GM15510 (cell line): ENCODE measurements at regions not wholly inside any gene's neighbourhood (a gene's known extent, or its start where the extent isn't known, plus 50 kb on each side); places are given as distances from the start of the nearest gene placed in this dataset.

Source experiments
- POLR2A ChIP-seq: IDR thresholded peaks from 3 replicates; pipeline ENCODE4 v1.6.1; 2011; ENCODE audit warnings: borderline replicate concordance; ENCODE audit not compliant: insufficient read length; ENCODE audit errors: extremely low read depth

DNA sequence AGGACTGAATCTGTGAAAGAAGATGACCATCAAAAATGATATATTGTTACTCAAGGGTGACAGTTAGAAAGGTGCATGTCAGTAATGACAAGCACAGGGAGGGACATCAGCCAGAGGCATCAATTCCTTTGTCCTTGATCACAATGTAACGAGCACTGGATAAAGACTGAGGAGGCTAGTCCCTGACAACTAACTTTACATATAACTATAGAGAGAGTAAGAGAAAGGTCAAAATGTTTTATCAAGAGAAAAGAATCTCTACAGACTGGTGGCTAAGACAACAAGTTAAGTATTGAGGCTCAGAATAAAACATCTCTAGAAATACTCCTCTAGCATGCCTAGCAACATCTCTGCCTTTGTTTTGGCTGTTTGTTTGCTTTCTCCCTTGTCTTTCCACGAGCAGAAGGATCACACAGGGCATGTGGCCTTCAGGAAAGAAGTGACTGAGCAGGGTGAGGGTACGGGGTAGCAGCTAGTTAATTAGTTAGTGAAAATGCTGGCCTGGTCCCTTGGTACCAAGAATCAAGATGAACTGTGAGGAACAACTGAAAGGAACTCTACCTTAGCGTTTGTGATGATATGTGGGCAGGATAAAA, 724.1 kb upstream of the MEF2C start:
- TF ChIP-seq POLR2A, result no peak

DNA sequence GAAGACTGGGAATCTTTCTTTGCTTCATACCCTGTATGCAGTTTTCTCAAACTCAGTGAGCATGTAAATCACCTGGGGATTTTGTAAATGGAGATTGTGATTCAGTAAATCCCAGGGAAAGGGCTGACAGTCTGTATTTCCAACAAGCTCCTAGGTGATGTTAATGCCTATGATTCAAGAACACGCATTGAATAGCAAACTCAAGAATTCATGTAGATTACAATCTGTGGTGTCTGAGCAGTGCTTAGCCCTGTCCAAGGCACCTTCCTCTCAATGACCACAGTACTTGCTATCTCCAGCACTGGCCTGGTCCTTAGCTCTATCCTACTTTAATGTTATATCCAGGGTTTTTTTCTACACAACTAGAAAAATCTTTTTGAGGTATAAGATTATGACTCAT, 721.4 kb upstream of the MEF2C start:
- no peak for TF ChIP-seq POLR2A

DNA sequence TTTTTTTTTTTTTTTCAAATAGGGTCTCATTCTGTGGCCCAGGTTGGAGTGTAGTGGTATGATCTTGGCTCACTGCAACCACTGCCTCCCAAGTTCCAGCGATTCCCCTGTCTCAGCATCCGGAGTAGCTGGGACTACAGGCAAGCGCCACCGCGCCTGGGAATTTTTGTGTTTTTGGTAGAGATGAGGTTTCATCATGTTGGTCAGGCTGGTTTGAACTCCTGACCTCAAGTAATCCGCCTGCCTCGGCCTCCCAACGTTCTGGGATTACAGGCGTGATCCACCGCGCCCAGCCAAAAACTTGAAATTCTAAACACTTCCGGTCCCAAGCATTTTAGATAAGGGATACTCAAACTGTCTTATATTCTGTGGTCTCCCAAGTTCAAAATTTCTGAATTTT, 718.9 kb upstream of the MEF2C start:
- TF ChIP-seq POLR2A, result no peak

GRCh38 chr5:89597878-89598277, 714.9 kb upstream of the MEF2C start:
- TF ChIP-seq POLR2A, result no peak

DNA sequence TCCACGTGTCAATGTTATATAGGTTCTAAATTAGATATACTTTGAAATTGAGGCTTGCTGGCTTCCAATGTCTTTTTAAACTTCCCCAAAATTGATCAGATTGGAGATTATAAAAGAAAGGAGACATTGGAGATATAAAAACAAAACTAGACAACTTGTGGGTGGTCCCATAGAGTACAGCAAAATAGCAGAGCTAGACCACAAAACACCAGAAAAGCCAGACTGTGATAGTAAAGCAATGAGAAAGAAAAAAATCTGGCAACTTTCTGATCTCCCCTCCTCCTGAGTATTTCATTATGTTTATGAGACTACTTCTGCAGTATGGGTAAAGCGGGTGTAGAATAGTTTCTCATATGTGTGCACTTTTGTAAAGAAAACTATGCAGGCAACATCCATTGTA, 713.8 kb upstream of the MEF2C start:
- TF ChIP-seq POLR2A, result no peak

- no peak for TF ChIP-seq POLR2A
Observed at GRCh38 chr5:89595056-89595455, 712.1 kb upstream of the MEF2C start.

- no peak for TF ChIP-seq POLR2A
Observed at GRCh38 chr5:89584339-89584956, 701.5 kb upstream of the MEF2C start.

DNA sequence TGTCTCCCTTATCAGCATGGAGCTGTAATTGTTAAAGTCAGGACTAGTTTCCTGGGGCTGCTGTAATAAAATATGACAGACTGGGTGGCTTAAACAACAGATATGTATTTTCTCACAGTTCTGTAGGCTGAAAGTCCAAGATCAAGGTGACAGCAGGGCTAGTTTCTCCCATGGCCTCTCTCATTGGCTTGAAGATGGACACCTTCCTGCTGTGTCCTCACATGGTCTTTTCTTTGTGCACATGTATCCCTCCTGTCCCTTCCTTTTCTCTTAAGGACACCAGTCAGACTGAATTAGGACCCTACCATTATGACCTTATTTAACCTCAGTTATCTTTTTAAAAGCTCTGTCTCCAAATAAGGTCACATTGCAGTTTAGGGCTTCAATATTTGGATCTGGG, 700.5 kb upstream of the MEF2C start:
- no peak for TF ChIP-seq POLR2A

- no peak for TF ChIP-seq POLR2A
Observed at GRCh38 chr5:89582768-89583339, 699.9 kb upstream of the MEF2C start.

- no peak for TF ChIP-seq POLR2A
Observed at GRCh38 chr5:89580976-89581375, 698.0 kb upstream of the MEF2C start.

DNA sequence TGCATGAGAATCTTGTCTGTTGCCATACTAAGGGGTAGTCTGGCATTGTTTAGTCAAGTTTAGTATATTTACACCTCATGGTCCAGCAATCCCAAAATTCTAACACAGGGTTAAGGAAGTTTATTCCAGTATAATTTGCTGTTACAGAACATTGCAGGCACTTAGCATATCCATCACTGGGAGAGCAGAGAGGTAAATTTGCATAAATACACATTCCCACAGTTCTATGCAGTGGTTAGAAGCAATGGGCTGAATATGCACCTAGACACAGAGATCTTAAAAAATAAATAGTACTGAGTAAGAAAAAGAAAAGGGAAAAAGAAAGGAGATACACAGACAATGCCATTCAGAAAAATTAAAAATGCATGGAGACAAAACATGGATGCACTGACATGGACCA, 692.3 kb upstream of the MEF2C start:
- no peak for TF ChIP-seq POLR2A

DNA sequence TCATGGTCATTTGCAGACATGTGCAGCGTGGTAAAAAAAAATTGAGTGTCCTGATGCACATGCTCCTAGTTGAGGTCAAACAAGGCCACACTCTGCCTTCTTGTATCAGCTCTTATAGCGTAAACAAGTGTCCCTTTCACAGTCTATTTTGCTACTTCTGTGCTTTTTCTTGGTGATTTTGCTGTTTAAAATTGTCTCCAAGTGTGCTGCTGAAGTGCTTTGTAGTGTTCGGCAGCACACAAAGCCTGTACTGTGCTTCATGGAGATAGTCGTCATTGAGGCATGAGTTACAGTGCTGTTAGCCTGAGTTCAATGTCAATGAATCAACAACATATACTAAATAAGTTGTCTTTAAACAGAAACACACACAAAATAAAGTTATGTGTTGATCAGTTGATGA, 690.4 kb upstream of the MEF2C start:
- TF ChIP-seq POLR2A, result no peak

DNA sequence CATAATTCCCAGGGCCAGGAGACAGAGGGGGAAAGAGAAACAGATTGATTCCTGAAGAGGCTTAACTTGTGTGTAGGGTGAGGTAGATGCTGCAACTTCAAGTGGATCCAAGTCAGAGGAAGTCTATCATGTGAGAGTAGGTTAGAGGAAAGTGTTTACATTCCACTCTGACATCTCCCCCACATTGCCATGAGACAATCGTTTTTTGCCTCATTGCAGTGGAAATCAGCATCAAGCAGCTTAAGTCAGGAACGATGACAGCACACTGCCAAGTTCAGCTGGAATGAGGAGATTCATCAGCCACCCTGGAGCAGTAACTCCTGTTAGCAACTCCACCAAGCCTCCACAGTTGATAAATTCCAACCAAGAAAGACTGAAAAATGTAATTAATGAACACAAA, 689.7 kb upstream of the MEF2C start:
- no peak for TF ChIP-seq POLR2A

GRCh38 chr5:89570557-89570956, 687.6 kb upstream of the MEF2C start:
- no peak for TF ChIP-seq POLR2A

GRCh38 chr5:89566340-89566739, 683.4 kb upstream of the MEF2C start:
- TF ChIP-seq POLR2A, result no peak

- TF ChIP-seq POLR2A, result no peak
Observed at GRCh38 chr5:89560696-89561095, 677.7 kb upstream of the MEF2C start.
